ENCODE measurements at regions not wholly inside any gene's neighbourhood (a gene's known extent, or its start where the extent isn't known, plus 50 kb on each side); places are given as distances from the start of the nearest gene placed in this dataset.

- peaks cover 13% of the 10 kb centered on the region for H3K27me3 Mint-ChIP-seq (ENCODE audit: insufficient read depth, low read depth)
- H3K36me3 ChIP-seq: no peaks in the 10 kb centered on the region
- H3K9me3 Mint-ChIP-seq: no peaks in the 10 kb centered on the region
- no peak overlapping the region for H2AFZ ChIP-seq (replicated peaks)
- no peak overlapping the region for H3K4me2 ChIP-seq
- H3K4me1 Mint-ChIP-seq: peaks cover 4% of the 10 kb centered on the region
- peaks cover 9% of the 10 kb centered on the region for H3K4me1 ChIP-seq
- no peaks in the 10 kb centered on the region for H3K27me3 ChIP-seq
- no peaks in the 10 kb centered on the region for H3F3A ChIP-seq (ENCODE audit: low read depth)
- no peak overlapping the region for H3K27ac ChIP-seq
- no peak overlapping the region for H3K4me3 ChIP-seq
- no peaks in the 10 kb centered on the region for H3K9me3 ChIP-seq (ENCODE audit: low read depth)
- no peak overlapping the region for H3K9ac ChIP-seq
- H3K36me3 Mint-ChIP-seq: no peaks in the 10 kb centered on the region
- H4K20me1 ChIP-seq (ENCODE audit: low read depth): no peaks in the 10 kb centered on the region
- H3K79me2 ChIP-seq (ENCODE audit: low read depth): no peaks in the 10 kb centered on the region
- H3K27ac Mint-ChIP-seq: no peak overlapping the region
- H3K4me3 Mint-ChIP-seq: no peak overlapping the region
- TF ChIP-seq EZH2 (IDR thresholded peaks at IDR 0.05): no peak
- no peak for TF ChIP-seq CTCF (IDR thresholded peaks at IDR 0.05)
- TF ChIP-seq EZH2phosphoT487 (IDR thresholded peaks at IDR 0.05): no peak
- no peak for DNase-seq (ENCODE audit: low spot score)
Observed at GRCh38 chr2:55992455-55992854, 68.9 kb upstream of the EFEMP1 start.

GRCh38 chr2:55993685-55994084 lies 70.1 kb upstream of the EFEMP1 start:
- no peak overlapping the region for H3K27ac Mint-ChIP-seq

GRCh38 chr2:55995211-55995610 lies 71.6 kb upstream of the EFEMP1 start:
- Histone ChIP-seq H3F3A (ENCODE audit: low read depth) (no peaks in the 10 kb centered on the region), H4K20me1 (ENCODE audit: low read depth) (no peaks in the 10 kb centered on the region), H3K9me3 (ENCODE audit: low read depth) (no peaks in the 10 kb centered on the region), H3K4me2 (no peak overlapping the region), H3K27ac (no peak overlapping the region), H3K9ac (no peak overlapping the region), H3K27me3 (no peaks in the 10 kb centered on the region), H3K79me2 (ENCODE audit: low read depth) (no peaks in the 10 kb centered on the region), H2AFZ (replicated peaks) (no peak overlapping the region), H3K4me3 (no peak overlapping the region), H3K4me1 (no peaks in the 10 kb centered on the region), H3K36me3 (no peaks in the 10 kb centered on the region)
- Mint-ChIP-seq H3K4me1 (no peaks in the 10 kb centered on the region), H3K4me3 (no peak overlapping the region), H3K9me3 (no peaks in the 10 kb centered on the region), H3K27ac (no peak overlapping the region), H3K36me3 (no peaks in the 10 kb centered on the region), H3K27me3 (ENCODE audit: insufficient read depth, low read depth) (peaks cover 14% of the 10 kb centered on the region)
- no peak for TF ChIP-seq EZH2phosphoT487 (IDR thresholded peaks at IDR 0.05)
- TF ChIP-seq EZH2 (IDR thresholded peaks at IDR 0.05): no peak
- no peak for TF ChIP-seq CTCF (IDR thresholded peaks at IDR 0.05)
- no peak for DNase-seq (ENCODE audit: low spot score)

More at GRCh38 chr2:55993685-55994084, 70.1 kb upstream of the EFEMP1 start:
- Histone ChIP-seq H2AFZ (replicated peaks) (no peak overlapping the region), H3K4me2 (no peak overlapping the region), H3K4me3 (no peak overlapping the region), H3K27ac (no peak overlapping the region), H3K9ac (no peak overlapping the region), H3K36me3 (no peaks in the 10 kb centered on the region), H3F3A (ENCODE audit: low read depth) (no peaks in the 10 kb centered on the region), H3K79me2 (ENCODE audit: low read depth) (no peaks in the 10 kb centered on the region), H4K20me1 (ENCODE audit: low read depth) (no peaks in the 10 kb centered on the region), H3K27me3 (no peaks in the 10 kb centered on the region), H3K9me3 (ENCODE audit: low read depth) (no peaks in the 10 kb centered on the region), H3K4me1 (peaks cover 3% of the 10 kb centered on the region)
- no peak overlapping the region for H3K4me3 Mint-ChIP-seq
- no peak for DNase-seq (ENCODE audit: low spot score)
- no peaks in the 10 kb centered on the region for H3K36me3 Mint-ChIP-seq
- H3K27me3 Mint-ChIP-seq (ENCODE audit: insufficient read depth, low read depth): peaks cover 13% of the 10 kb centered on the region
- H3K9me3 Mint-ChIP-seq: no peaks in the 10 kb centered on the region
- no peaks in the 10 kb centered on the region for H3K4me1 Mint-ChIP-seq
- TF ChIP-seq EZH2phosphoT487 (IDR thresholded peaks at IDR 0.05) (no peak), EZH2 (IDR thresholded peaks at IDR 0.05) (no peak), CTCF (IDR thresholded peaks at IDR 0.05) (no peak)
